GM18868 (cell line): ENCODE measurements at regions not wholly inside any gene's neighbourhood (a gene's known extent, or its start where the extent isn't known, plus 50 kb on each side); places are given as distances from the start of the nearest gene placed in this dataset.
"Not testable (repeated sequence)": the region's sequence is repeated elsewhere in the genome, so short reads cannot be mapped to it uniquely, and the experiment has no call there.

Experiments used
- ATAC-seq: cut with Tn5 transposase; IDR thresholded peaks from one replicate; pipeline ENCODE4 v1.9.1; 2021; ENCODE audit warnings: mild to moderate bottlenecking, moderate library complexity; ENCODE audit not compliant: unreplicated experiment

- no peak for ATAC-seq
Observed at GRCh38 chr6:84975316-84975715, 210.9 kb upstream of the TBX18 start.

DNA sequence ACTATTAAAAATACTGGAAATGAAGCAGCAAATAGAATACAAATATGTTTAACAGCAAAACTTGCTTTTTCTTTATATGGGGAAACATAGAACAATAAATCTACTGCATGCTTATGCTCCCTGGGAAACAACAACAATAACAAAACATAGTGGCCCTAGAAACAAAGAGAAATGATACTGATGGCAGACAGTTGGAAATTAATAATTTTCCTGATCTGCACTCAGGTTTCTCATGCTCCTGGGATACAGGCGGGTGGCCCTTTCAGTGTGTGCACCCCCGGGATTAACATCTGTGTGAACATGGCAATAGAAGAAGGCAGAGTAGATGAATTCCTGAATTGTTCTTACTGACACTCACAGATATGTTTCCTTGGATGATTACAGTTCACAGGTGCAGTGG lies 209.2 kb upstream of the TBX18 start:
- ATAC-seq = no peak

DNA sequence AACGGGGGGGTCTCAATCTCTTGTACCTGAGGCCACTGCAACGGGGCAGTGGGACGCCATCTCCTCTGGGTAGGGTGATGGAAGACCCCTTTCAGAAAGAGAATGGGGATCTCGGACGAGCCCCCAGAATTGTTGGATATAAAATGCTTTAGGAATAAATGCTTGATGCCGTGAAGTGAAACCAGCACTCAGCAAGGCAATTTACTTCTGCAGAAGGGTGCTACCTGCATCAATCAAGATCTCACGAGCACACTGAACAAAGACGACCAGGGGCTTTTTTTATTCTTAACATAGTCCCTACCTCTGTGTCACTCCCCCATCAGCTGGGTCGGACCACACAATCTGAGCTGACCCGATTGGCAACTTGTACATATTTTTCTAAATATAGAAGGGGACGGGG lies 203.6 kb upstream of the TBX18 start:
- ATAC-seq = no peak

DNA sequence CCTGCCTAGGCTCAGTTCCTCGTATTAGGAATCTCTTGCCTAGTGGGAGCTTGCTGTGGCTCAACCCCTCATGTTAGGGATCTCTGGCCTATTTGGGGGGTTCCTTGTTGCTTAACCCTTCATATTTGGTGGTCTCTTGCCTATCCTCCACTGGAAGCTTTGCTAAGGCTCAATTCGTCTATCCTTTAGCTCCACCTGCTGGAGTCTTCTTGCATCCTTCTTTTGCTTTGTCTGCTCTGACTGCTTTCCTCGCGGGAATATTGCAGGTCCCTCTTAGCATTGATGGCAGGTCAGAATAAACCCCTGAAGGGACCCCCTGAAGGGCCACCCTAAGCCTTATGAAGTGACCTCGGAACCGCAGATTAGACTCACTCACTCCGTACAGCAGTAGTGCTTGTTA lies 203.0 kb upstream of the TBX18 start:
- peak; percentile 43 for ATAC-seq

DNA sequence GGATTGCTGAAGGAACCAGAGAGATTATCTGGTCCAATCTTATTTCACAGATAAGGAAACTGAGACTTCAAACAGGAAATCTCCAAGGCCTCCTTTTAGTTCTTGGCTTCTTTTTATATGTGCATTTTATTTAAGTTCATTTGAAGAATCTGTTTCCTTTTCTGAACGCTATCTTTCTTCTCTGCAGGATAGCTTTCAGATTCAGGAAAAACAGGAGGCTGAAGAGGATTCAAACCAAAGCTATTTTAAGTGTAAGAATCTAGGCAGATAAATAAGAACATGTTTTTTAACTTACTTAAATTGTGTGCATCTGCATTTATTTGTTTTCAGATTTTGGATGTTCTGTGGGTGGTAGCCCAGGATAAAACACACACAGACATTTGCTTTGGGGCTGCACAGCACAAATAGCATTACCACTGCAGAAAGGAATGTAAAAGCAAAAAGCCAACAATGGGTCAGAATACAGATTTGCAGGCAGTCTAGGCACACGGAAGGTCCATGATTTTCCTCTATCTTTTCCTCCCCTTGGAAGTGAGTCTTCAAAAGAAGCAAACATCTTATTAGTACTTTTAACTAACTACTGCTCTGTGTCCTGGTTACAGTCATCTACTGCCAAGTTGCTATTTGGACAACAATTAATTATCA lies 188.8 kb upstream of the TBX18 start:
- ATAC-seq = no peak

DNA sequence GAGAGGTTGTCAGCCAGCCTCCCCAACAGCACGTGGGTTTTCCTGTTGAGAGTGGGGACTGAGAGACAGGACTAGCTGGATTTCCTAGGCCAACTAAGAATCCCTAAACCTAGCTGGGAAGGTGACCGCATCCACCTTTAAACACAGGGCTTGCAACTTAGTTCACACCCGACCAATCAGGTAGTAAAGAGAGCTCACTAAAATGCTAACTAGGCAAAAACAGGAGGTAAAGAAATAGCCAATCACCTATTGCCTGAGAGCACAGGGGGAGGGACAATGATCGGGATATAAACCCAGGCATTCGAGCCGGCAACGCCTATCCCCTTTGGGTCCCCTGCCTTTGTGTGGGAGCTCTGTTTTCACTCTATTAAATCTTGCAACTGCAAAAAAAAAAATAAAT lies 180.5 kb upstream of the TBX18 start:
- ATAC-seq = not testable (repeated sequence)

DNA sequence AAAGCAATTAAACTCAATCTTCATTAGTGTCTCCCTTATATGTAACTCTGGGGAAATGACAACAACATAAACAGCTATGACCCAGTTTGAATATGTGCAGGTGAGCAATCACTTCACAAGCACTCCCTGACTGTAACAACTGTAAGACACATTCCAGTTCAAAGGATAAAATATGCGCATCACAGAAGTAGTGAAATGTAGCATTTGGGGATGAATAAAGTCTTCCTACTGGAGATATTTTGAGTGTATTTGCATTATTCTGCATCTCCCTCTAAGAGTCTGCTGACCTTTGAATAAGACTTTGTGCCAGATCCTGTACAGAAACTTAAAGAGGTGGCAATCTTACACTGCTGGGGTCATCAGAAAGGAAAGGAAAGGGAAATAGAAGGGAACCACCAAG lies 179.5 kb upstream of the TBX18 start:
- ATAC-seq = no peak

- not testable (repeated sequence) for ATAC-seq
Observed at GRCh38 chr6:84941609-84942008, 177.2 kb upstream of the TBX18 start.

- ATAC-seq = no peak
Observed at GRCh38 chr6:84929212-84929611, 164.8 kb upstream of the TBX18 start.

DNA sequence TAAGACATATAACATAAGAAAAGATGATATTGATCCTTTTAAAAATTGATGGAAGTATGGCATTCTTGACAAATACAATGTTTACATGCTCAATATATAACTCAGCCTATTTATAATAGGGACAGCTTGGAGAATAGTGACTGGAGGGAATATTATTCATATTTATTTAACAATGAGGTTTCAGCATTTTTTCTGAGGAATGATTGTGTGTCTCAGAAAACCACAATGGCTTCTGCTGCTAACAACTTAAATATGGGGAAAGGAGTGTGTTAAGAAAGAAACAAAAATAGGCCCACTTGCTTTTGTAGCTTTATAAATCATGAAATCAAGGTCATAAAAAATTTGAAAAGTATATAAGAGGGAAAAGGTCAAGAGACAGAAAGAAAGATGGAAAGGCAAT lies 163.2 kb upstream of the TBX18 start:
- ATAC-seq = no peak

DNA sequence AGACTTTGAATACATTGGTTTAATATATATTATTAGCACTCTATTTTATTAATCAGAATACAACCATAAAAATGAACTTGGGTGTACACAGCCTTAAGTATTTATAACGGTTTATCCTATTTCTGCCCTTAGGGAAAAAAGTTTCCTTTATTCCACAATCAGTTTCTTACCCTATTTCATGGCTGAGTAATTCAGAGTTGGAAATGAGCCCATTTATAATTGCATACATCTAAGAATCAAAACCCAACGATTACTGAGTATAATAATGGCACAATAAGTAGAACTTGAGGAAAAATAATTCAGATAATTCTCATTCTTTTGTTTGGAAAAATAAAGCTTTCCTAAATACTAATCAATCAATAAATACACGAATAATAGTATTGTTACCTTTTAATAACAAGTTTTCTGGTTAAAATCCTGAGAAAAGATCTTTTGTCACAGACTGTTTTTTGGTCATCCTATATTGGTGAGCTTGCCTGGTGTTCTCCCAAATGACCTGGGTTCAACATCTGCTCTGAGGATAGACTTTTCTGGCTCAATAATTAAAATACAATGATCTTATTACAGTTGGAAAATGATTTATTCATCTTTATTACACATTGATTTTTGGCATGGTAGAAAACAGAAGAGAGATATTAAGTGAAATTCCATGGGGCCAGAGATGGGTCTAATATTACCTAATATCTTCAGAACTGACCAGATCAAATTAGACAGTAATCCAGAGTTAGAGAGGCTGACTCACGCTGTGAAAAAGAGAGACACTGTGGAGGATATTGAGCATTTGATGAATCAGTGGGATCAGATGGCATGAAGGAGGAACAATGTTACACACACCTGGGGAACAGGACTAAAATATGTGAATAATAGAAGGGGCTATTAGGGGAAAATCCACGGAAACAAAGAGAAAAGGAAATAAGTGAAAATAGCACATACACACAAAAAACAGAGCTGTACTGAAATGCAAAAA lies 162.1 kb upstream of the TBX18 start:
- ATAC-seq = no peak

DNA sequence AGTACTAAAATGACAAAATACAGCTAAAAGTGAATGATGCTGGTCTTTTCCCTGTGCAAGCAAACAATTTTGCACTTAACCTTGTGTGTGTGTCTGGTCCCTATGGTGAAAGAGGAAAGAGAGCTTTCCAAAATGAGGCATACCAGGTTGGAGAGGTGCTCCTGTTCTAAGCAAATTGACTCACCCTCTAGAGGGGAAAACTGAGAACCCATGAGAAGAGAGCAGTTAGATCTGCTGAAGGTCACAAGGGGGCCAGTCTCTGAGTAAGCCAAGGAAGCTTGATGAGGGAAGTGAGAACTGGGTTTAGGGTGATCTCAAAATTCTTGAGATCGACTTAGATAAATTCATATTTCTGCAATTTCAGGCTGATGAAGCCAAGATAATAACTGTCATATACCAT lies 157.5 kb upstream of the TBX18 start:
- ATAC-seq = no peak

DNA sequence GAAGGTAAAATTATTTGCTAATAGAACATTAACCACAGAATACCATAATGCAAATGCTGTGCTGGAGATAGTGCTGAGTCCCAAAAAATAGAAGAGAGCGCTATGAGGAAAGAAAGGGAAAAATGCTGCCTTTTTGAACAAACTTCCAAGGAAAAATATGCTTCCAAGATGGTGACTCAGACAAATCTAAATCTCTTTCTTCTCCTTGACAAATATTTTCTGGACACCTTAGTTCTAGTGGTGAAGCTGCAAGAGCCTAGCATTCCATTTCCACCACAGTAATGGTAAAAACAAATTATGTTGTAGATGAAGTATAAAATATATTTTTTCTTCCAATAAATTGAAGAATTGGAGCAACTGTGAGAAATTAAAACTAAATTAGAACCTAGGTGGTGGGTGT lies 155.6 kb upstream of the TBX18 start:
- no peak for ATAC-seq

DNA sequence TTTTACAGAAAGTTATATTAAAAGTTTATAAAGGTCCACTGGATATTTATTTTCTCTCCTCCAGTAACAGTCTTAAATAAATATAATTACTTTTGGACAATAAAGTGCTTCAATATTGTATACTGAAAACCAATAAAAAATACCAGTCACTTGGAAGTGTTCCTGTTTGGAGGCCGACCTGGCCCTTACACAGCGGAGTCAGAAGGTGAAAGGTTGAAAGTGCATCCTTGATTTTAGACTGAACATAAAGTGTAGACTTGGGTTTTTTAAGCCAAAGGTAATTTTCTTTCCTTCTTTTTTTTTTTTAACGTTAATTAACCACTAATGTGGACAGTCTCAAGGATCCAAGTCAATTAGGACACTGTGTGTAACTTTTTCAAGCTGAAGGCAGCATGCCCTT lies 152.3 kb upstream of the TBX18 start:
- no peak for ATAC-seq

- ATAC-seq = no peak
Observed at GRCh38 chr6:84912472-84913322, 148.3 kb upstream of the TBX18 start.

DNA sequence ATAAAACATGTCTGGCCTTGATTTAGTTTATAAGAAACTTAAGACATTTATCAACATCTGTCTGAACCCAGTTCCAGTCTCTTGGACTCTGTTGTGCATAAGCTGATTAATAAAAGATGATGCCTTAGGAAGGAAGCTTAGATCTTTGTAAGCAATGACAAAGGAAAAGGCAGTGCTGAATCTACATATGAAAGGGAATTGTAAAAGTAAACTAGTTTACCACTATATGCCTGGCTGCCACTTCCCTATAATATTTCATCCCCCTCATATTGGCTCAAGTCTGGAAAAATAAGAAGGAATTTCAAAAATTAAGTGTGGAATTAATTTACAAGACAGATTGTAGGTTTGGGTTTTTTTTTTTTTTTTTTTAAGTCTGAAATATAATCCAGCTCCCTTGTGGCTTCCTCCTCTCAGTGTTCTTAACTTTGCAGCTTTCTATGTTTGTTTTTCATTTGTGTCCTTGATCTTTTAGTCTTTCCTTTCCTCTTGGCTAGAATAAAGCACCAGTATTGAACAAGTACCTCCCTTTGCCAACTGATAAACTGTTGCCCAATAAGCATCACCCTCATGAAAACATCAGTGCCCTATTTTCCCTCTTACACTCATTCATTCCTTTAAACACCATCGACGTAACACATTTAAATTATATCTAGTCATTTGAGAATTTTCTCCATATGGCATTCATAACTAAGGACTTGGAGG lies 146.7 kb upstream of the TBX18 start:
- no peak for ATAC-seq

DNA sequence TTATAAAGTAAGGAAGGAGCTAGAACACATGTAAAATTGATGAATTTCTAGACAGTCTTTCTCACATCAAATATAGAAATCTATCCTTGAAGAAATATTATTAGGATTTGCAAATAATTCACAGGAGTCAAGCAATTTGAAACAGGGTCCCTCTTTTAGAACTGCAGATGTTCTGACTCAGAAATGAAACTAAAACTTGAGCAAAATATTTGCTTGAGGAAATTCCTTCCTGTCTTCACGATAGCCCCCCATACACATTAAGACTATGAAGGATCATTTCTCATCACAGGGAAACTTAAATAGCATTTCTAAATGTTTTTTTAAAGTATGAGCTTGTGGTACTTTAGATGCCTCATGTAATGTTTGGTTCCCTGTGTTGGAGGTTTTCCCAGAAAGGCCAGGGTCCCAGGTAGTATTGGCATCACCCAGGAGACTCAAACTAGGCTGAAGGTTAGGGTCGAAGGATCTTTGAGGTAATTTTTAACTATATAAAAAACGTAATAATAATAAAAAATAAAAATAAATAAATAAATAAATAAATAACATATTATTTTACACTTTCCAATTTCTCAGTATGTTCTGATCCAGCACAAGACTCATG lies 144.0 kb upstream of the TBX18 start:
- no peak for ATAC-seq

GRCh38 chr6:84906514-84906913 lies 142.1 kb upstream of the TBX18 start:
- no peak for ATAC-seq

DNA sequence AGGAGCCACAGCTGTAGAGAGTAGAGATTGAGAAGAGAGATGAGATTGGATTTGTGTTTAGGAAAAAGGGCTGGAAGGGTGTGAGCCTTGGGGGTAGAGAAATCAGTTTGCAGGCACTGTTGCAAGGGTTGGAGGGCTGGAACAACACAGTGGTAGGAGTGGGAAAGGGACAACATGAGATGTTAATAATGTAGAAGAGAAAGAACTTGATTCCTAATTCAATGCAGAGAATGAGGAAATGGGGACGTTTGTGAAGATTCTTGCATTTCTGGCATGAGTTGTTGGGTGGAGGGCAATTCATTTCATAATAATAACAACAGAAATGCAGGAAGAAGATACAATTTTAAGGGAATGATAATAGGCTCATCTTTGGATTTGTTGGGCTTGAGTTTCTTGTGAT lies 141.4 kb upstream of the TBX18 start:
- ATAC-seq = no peak

DNA sequence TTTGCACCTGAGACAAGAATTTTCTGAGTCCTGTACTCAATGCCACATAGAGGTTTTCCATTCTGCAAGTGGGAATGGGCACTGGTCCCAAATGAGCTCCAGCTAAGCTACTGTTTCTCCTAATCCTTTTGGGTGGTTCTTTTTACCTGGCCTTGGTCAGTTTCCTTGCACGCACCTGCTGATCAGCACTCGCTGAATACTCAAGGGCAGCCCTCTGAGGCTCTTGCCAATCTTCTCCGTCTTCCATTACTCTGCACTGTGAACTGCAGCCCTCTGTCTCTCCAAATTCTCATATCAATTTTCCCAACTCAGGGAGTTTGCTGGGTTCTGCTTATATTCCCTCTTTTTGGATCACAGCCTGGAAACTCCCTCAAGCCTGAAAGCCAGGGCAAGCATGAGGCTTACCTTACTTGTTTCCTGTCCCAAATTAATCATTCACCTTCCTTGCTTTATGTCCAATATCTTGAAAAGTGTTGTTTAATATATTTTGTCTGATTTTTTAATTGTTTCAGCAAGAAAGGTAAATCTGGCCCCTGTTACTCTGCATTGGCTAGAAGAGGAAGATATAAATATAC lies 138.0 kb upstream of the TBX18 start:
- ATAC-seq = no peak
